SK-N-SH treated with all-trans-retinoic acid at 6 μM for 48 hours (cell line): ENCODE measurements at regions not wholly inside any gene's neighbourhood (a gene's known extent, or its start where the extent isn't known, plus 50 kb on each side); places are given as distances from the start of the nearest gene placed in this dataset.

Source experiments
- ATAC-seq: fragments of 200-7000 bp; cut with Tn5 transposase; 3 replicates; pipeline ENCODE4 v1.9.1; 2020; ENCODE audit warnings: mild to moderate bottlenecking, moderate library complexity
- ARNTL ChIP-seq: fragments of 450-650 bp; formaldehyde crosslinking; IDR thresholded peaks from 2 replicates; pipeline ENCODE4 v1.5.0; 2020; ENCODE audit warnings: low read depth, mild to moderate bottlenecking, moderate library complexity, borderline replicate concordance
- BACH2 ChIP-seq: fragments of 250-450 bp; sonication (Bioruptor Pico); IDR thresholded peaks from 2 replicates; pipeline ENCODE4 v1.9.0; 2021; ENCODE audit warnings: mild to moderate bottlenecking, borderline replicate concordance
- CSDC2 ChIP-seq: fragments of 250-450 bp; sonication (Bioruptor Pico); IDR thresholded peaks from 2 replicates; pipeline ENCODE4 v1.5.0; 2020; ENCODE audit warnings: mild to moderate bottlenecking, moderate library complexity
- ESRRG ChIP-seq: fragments of 250-450 bp; sonication (Bioruptor Pico); IDR thresholded peaks from 2 replicates; pipeline ENCODE4 v1.6.1; 2021; ENCODE audit warnings: mild to moderate bottlenecking
- GLIS3 ChIP-seq: fragments of 250-450 bp; sonication (Bioruptor Pico); IDR thresholded peaks from 2 replicates; pipeline ENCODE4 v1.5.0; 2020; ENCODE audit warnings: mild to moderate bottlenecking, moderate library complexity
- PPARA ChIP-seq: fragments of 250-450 bp; sonication (Bioruptor Pico); IDR thresholded peaks from 2 replicates; pipeline ENCODE4 v1.5.0; 2020; ENCODE audit warnings: mild to moderate bottlenecking, borderline replicate concordance
- RARB ChIP-seq: fragments of 250-450 bp; sonication (Bioruptor Pico); IDR thresholded peaks from 2 replicates; pipeline ENCODE4 v1.8.0; 2021; ENCODE audit warnings: mild to moderate bottlenecking, moderate library complexity
- SNAI2 ChIP-seq: fragments of 250-450 bp; sonication (Bioruptor Pico); IDR thresholded peaks from 2 replicates; pipeline ENCODE4 v1.5.0; 2020; ENCODE audit warnings: mild to moderate bottlenecking, moderate library complexity
- TCF4 ChIP-seq: fragments of 250-450 bp; sonication (Bioruptor Pico); IDR thresholded peaks from 2 replicates; pipeline ENCODE4 v1.8.0; 2021; ENCODE audit warnings: mild to moderate bottlenecking, moderate library complexity, borderline replicate concordance
- ZC3H10 ChIP-seq: fragments of 250-450 bp; sonication (Bioruptor Pico); IDR thresholded peaks from 2 replicates; pipeline ENCODE4 v1.5.1; 2021; ENCODE audit warnings: mild to moderate bottlenecking, moderate library complexity
- ZFP3 ChIP-seq: fragments of 250-450 bp; sonication (Bioruptor Pico); IDR thresholded peaks from 2 replicates; pipeline ENCODE4 v1.5.0; 2020; ENCODE audit warnings: mild to moderate bottlenecking, moderate library complexity
- ZFP30 ChIP-seq: fragments of 450-650 bp; formaldehyde crosslinking; IDR thresholded peaks from 2 replicates; pipeline ENCODE4 v1.5.0; 2022; ENCODE audit warnings: mild to moderate bottlenecking, moderate library complexity
- ZNF565 ChIP-seq: fragments of 450-650 bp; formaldehyde crosslinking; conservative IDR thresholded peaks from 2 replicates; pipeline ENCODE4 v1.5.0; 2020; ENCODE audit warnings: low read depth, mild to moderate bottlenecking, moderate library complexity
- ZNF70 ChIP-seq: fragments of 450-650 bp; formaldehyde crosslinking; IDR thresholded peaks from 2 replicates; pipeline ENCODE4 v1.5.0; 2020; ENCODE audit warnings: mild to moderate bottlenecking, moderate library complexity
- ZNF8 ChIP-seq: fragments of 450-650 bp; formaldehyde crosslinking; IDR thresholded peaks from 2 replicates; pipeline ENCODE4 v1.5.0; 2020; ENCODE audit warnings: mild to moderate bottlenecking, moderate library complexity
- TF ChIP-seq, protein P1 (sequence below): fragments of 250-450 bp; sonication (Bioruptor Pico); IDR thresholded peaks from 2 replicates; pipeline ENCODE4 v1.5.1; 2020; ENCODE audit warnings: low read depth, mild to moderate bottlenecking, moderate library complexity
- TF ChIP-seq, protein P2 (sequence below): fragments of 250-450 bp; sonication (Bioruptor Pico); IDR thresholded peaks from 2 replicates; pipeline ENCODE4 v1.8.0; 2020; ENCODE audit warnings: mild to moderate bottlenecking, moderate library complexity, borderline replicate concordance
- TF ChIP-seq, protein P3 (sequence below): fragments of 250-450 bp; sonication (Bioruptor Pico); IDR thresholded peaks from 2 replicates; pipeline ENCODE4 v1.5.1; 2021; ENCODE audit warnings: mild to moderate bottlenecking, moderate library complexity
- TF ChIP-seq, protein P4 (sequence below): fragments of 250-450 bp; sonication (Bioruptor Pico); IDR thresholded peaks from 2 replicates; pipeline ENCODE4 v1.5.0; 2020; ENCODE audit warnings: mild to moderate bottlenecking, moderate library complexity
- TF ChIP-seq, protein P5 (sequence below): fragments of 250-450 bp; sonication (Bioruptor Pico); IDR thresholded peaks from 2 replicates; pipeline ENCODE4 v1.8.0; 2021; ENCODE audit warnings: low read depth, mild to moderate bottlenecking, moderate library complexity, borderline replicate concordance

DNA sequence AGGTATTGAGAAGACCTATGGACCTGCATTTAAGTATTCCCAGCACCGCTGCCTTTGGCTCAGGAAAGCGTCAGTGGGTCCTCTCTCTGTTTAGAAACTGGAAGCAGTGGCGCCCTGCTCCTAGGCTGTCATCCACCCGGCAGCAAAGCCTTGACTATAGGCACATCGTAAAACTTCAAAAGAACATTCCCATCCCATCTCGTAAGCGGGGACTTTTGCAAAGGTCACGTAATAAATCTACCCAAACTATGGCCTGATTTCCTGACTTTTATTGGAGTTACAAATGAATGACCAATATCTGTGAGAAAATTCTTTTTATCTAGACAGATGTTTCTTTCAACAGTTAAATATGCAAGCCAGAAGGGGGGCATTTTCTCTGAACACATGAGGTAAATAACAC lies 115.8 kb upstream of the TCERG1L start:
- TF ChIP-seq ZNF565 (CRISPR knock-in tag): no peak
- TF ChIP-seq, all 23 proteins: peak for 0
- ATAC-seq: no peak

DNA sequence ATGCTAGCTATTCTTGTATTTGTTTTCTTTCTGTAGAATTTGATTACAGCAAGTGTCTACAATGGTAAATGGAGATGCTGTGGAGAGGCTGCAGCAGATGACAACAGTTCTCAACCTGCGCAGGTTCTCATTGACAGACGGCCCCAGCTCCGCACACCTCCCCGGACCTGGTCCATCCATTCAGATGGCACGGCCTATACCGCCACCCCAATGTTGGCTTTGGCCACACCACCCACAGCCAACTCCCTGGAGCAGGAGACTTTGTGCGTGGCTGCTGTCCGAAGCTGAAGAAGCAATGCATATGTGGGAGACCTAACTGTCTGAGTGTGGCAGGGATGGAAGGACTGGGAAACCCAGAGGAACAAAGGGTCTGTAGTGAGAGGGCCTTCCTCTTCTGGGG lies 116.4 kb upstream of the TCERG1L start:
- no peak for ATAC-seq
- TF ChIP-seq, protein P1, sequence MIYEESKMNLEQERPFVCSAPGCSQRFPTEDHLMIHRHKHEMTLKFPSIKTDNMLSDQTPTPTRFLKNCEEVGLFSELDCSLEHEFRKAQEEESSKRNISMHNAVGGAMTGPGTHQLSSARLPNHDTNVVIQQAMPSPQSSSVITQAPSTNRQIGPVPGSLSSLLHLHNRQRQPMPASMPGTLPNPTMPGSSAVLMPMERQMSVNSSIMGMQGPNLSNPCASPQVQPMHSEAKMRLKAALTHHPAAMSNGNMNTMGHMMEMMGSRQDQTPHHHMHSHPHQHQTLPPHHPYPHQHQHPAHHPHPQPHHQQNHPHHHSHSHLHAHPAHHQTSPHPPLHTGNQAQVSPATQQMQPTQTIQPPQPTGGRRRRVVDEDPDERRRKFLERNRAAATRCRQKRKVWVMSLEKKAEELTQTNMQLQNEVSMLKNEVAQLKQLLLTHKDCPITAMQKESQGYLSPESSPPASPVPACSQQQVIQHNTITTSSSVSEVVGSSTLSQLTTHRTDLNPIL: no peak
- TF ChIP-seq ARNTL (CRISPR knock-in tag): no peak
- no peak for TF ChIP-seq TCF4 (CRISPR knock-in tag)
- no peak for TF ChIP-seq PPARA (CRISPR knock-in tag)
- TF ChIP-seq SNAI2: no peak
- TF ChIP-seq ZNF8 (CRISPR knock-in tag): no peak
- TF ChIP-seq, protein P2, sequence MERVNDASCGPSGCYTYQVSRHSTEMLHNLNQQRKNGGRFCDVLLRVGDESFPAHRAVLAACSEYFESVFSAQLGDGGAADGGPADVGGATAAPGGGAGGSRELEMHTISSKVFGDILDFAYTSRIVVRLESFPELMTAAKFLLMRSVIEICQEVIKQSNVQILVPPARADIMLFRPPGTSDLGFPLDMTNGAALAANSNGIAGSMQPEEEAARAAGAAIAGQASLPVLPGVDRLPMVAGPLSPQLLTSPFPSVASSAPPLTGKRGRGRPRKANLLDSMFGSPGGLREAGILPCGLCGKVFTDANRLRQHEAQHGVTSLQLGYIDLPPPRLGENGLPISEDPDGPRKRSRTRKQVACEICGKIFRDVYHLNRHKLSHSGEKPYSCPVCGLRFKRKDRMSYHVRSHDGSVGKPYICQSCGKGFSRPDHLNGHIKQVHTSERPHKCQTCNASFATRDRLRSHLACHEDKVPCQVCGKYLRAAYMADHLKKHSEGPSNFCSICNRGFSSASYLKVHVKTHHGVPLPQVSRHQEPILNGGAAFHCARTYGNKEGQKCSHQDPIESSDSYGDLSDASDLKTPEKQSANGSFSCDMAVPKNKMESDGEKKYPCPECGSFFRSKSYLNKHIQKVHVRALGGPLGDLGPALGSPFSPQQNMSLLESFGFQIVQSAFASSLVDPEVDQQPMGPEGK (CRISPR knock-in tag): no peak
- TF ChIP-seq ZNF565 (CRISPR knock-in tag): no peak
- no peak for TF ChIP-seq ESRRG (CRISPR knock-in tag)
- no peak for TF ChIP-seq RARB (CRISPR knock-in tag)
- TF ChIP-seq ZFP3 (CRISPR knock-in tag): no peak
- TF ChIP-seq BACH2: no peak
- no peak for TF ChIP-seq ZNF70
- TF ChIP-seq, protein P3, sequence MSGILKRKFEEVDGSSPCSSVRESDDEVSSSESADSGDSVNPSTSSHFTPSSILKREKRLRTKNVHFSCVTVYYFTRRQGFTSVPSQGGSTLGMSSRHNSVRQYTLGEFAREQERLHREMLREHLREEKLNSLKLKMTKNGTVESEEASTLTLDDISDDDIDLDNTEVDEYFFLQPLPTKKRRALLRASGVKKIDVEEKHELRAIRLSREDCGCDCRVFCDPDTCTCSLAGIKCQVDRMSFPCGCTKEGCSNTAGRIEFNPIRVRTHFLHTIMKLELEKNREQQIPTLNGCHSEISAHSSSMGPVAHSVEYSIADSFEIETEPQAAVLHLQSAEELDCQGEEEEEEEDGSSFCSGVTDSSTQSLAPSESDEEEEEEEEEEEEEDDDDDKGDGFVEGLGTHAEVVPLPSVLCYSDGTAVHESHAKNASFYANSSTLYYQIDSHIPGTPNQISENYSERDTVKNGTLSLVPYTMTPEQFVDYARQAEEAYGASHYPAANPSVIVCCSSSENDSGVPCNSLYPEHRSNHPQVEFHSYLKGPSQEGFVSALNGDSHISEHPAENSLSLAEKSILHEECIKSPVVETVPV (CRISPR knock-in tag): no peak
- TF ChIP-seq, protein P4, sequence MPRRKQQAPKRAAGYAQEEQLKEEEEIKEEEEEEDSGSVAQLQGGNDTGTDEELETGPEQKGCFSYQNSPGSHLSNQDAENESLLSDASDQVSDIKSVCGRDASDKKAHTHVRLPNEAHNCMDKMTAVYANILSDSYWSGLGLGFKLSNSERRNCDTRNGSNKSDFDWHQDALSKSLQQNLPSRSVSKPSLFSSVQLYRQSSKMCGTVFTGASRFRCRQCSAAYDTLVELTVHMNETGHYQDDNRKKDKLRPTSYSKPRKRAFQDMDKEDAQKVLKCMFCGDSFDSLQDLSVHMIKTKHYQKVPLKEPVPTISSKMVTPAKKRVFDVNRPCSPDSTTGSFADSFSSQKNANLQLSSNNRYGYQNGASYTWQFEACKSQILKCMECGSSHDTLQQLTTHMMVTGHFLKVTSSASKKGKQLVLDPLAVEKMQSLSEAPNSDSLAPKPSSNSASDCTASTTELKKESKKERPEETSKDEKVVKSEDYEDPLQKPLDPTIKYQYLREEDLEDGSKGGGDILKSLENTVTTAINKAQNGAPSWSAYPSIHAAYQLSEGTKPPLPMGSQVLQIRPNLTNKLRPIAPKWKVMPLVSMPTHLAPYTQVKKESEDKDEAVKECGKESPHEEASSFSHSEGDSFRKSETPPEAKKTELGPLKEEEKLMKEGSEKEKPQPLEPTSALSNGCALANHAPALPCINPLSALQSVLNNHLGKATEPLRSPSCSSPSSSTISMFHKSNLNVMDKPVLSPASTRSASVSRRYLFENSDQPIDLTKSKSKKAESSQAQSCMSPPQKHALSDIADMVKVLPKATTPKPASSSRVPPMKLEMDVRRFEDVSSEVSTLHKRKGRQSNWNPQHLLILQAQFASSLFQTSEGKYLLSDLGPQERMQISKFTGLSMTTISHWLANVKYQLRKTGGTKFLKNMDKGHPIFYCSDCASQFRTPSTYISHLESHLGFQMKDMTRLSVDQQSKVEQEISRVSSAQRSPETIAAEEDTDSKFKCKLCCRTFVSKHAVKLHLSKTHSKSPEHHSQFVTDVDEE (CRISPR knock-in tag): no peak
- TF ChIP-seq ZFP30 (CRISPR knock-in tag): no peak
- no peak for TF ChIP-seq CSDC2 (CRISPR knock-in tag)

DNA sequence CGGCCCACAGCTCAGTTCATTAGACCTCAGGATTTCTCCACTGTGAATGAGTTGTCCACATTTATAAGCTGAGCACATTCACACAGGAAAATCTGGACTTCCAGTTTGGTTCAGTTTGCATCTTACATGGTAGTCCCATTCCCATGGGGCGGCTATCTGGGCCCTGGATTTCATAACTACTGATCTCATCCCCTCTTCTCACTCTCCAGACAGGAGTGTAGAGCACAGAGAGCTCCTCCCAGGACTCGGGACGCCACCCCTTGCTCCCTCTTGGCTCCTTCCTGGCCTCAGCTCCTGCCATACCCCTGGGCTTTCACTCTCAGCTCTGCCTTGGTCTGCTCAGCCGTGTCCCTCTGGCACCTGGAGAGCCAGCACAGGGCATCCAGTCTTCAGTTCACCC lies 117.6 kb upstream of the TCERG1L start:
- TF ChIP-seq, protein P3 (CRISPR knock-in tag): no peak
- TF ChIP-seq GLIS3 (no peak), ARNTL (CRISPR knock-in tag) (no peak), ZC3H10 (CRISPR knock-in tag) (no peak), ZFP30 (CRISPR knock-in tag) (no peak), ESRRG (CRISPR knock-in tag) (no peak), ZNF8 (CRISPR knock-in tag) (no peak), PPARA (CRISPR knock-in tag) (no peak), TCF4 (CRISPR knock-in tag) (no peak)
- TF ChIP-seq, protein P1: no peak
- TF ChIP-seq, protein P4 (CRISPR knock-in tag): no peak
- TF ChIP-seq, protein P5, sequence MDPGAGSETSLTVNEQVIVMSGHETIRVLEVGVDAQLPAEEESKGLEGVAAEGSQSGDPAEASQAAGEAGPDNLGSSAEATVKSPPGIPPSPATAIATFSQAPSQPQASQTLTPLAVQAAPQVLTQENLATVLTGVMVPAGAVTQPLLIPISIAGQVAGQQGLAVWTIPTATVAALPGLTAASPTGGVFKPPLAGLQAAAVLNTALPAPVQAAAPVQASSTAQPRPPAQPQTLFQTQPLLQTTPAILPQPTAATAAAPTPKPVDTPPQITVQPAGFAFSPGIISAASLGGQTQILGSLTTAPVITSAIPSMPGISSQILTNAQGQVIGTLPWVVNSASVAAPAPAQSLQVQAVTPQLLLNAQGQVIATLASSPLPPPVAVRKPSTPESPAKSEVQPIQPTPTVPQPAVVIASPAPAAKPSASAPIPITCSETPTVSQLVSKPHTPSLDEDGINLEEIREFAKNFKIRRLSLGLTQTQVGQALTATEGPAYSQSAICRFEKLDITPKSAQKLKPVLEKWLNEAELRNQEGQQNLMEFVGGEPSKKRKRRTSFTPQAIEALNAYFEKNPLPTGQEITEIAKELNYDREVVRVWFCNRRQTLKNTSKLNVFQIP (CRISPR knock-in tag): no peak
- ATAC-seq: no peak
